ENCODE measurements at regions not wholly inside any gene's neighbourhood (a gene's known extent, or its start where the extent isn't known, plus 50 kb on each side); places are given as distances from the start of the nearest gene placed in this dataset.
"Not testable (repeated sequence)": the region's sequence is repeated elsewhere in the genome, so short reads cannot be mapped to it uniquely, and the experiment has no call there.

DNA sequence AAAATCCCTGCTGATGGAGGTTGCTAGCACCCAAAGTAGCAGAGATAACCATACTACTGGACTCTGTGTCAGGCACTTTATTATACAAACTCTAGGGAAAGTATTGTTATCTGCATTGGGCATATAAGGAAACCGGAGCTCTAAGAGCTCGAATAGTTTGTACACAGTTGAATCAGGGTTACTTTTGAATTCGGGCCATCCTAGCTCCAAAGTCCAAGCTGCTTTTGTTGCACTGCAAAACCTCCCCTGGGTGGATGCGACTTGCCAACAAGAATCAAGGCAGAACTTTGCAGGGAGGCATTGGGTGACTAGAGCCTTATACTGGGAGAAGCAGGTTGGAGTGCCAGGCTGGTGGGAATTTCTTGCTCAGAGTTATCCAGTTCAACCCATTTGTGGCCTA, 435.1 kb downstream of the SPATA31D1 start:
- Histone ChIP-seq H3K4me1 (ENCODE audit: control insufficient read depth, insufficient read depth, low read length) (no peaks in the 10 kb centered on the region), H3K4me3 (ENCODE audit: low read length) (no peak overlapping the region), H3K27me3 (ENCODE audit: control insufficient read depth, insufficient read depth) (no peaks in the 10 kb centered on the region), H3K27ac (ENCODE audit: low read length) (no peak overlapping the region), H3K9me3 (ENCODE audit: control insufficient read depth, low read length) (no peaks in the 10 kb centered on the region)
- WGBS: 69% methylated on average over 4 of the region's 4 CpGs
- intact Hi-C loops (cut with DNase I): no loop called here
- DNase-seq (no peak), ATAC-seq (no peak)

DNA sequence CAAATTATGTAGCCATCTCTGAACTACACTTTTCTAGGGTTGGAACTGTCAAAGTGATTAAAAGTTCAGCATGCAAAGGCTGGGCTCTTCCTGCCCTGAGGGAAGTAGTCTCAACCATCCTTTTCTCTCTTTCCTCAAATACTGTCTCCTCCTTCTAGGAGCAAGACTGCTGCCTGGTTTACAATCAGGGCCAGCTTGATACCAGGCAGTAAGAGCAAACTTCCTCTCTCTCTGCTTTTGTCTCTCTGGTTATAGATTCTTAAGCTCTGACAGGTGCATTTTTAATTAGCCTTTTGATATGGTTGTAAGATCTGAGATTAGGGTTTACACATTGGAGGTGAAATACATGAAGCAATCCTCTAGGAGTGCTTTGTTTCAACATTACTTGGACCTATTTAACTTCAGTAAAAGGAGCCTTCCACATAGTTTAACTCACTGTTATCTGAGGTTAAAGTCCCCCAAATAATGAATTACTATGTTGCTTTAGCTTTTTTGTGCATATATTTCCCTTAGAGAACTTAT, 436.1 kb downstream of the SPATA31D1 start:
- no peaks in the 10 kb centered on the region for H3K4me1 ChIP-seq (ENCODE audit: control insufficient read depth, insufficient read depth, low read length)
- H3K27ac ChIP-seq (ENCODE audit: low read length): no peak overlapping the region
- intact Hi-C loops (cut with DNase I): no loop called here
- H3K4me3 ChIP-seq (ENCODE audit: low read length): no peak overlapping the region
- no peak for ATAC-seq
- DNase-seq: no peak
- H3K9me3 ChIP-seq (ENCODE audit: control insufficient read depth, low read length): no peaks in the 10 kb centered on the region
- H3K27me3 ChIP-seq (ENCODE audit: control insufficient read depth, insufficient read depth): no peaks in the 10 kb centered on the region

DNA sequence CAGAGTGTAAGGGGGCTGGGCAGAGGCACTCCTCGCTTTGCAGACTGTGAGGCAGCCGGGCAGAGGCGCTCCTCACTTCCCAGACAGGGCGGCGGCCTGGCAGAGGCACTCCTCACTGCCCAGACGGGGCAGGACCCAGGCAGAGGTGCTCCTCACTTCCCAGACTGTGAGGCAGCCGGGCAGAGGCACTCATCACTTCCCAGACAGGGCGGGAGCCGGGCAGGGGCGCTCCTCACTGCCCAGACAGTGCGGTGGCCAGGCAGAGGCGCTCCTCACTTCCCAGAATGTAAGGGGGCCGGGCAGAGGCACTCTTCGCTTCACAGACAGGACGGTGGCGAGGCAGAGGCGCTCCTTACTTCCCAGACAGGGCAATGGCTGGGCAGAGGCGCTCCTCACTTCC, 442.5 kb downstream of the SPATA31D1 start:
- ATAC-seq (no peak), DNase-seq (no peak)
- no peak overlapping the region for H3K27ac ChIP-seq (ENCODE audit: low read length)
- H3K4me3 ChIP-seq (ENCODE audit: low read length): no peak overlapping the region
- intact Hi-C loops (cut with DNase I): no loop called here
- 91% methylated on average over 18 of the region's 18 CpGs for WGBS
- H3K4me1 ChIP-seq (ENCODE audit: control insufficient read depth, insufficient read depth, low read length): no peaks in the 10 kb centered on the region
- H3K27me3 ChIP-seq (ENCODE audit: control insufficient read depth, insufficient read depth): no peaks in the 10 kb centered on the region
- no peaks in the 10 kb centered on the region for H3K9me3 ChIP-seq (ENCODE audit: control insufficient read depth, low read length)

DNA sequence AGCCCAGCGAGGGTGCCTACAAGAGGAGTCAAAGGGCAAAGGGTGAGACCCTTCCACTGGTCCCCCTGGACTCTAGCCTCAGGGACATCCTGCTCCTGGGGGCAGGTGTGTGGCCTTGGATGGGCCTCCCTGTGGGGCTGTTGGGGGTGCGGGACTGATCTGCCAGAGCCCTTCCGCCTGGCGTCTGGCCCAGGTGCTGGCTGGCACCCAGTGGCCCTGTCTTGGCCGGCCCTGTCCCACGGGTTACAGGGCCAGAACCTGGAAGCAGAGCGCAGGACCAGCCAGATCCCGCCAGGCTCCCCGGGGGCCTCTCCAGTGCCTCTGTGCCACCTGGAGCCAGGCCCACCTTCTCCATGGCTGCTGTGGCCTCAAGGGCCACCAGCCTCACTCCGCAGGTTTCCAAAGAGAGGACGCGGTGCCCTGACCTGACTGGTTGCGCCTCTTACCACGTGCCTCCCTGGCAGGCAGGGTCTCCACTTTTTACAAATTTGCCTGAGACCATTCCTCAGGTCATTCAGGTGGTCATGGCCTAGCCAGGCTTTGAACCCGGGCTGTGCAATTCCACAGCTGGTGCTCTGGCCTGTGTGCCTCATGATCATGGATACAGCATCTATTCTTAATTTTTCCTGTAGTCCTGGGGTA, 444.8 kb downstream of the SPATA31D1 start:
- H3K4me1 ChIP-seq (ENCODE audit: control insufficient read depth, insufficient read depth, low read length); H3K27me3 ChIP-seq (ENCODE audit: control insufficient read depth, insufficient read depth); H3K27ac ChIP-seq (ENCODE audit: low read length); H3K9me3 ChIP-seq (ENCODE audit: control insufficient read depth, low read length); intact Hi-C loops (cut with DNase I); ATAC-seq; H3K4me3 ChIP-seq (ENCODE audit: low read length): not testable (repeated sequence)
- WGBS: 91% methylated on average over 15 of the region's 15 CpGs
- peak in 2 of 3 donors; percentile 32 to 46 for DNase-seq

DNA sequence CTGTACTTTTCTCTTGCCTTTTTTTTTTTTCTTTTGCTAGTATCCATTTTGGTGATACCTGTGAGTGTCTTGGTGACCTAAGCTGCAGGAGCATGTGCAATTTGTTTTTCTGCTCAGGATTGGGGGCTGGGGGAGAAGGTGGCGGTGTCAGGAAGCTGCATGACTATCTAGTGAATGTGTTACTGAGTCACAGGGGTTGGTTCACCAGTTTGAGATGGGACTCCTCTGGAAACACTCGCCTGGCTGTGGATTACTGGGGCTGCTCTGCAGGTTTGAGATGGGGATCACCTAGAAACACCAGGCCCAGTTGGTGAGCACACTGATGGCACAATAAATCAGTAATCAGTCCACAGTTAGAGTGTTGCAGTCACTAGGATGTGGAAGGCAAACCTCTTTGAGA, 447.9 kb downstream of the SPATA31D1 start:
- H3K27me3 ChIP-seq (ENCODE audit: control insufficient read depth, insufficient read depth): no peaks in the 10 kb centered on the region
- H3K9me3 ChIP-seq (ENCODE audit: control insufficient read depth, low read length): no peaks in the 10 kb centered on the region
- H3K27ac ChIP-seq (ENCODE audit: low read length): no peak overlapping the region
- no peak overlapping the region for H3K4me3 ChIP-seq (ENCODE audit: low read length)
- H3K4me1 ChIP-seq (ENCODE audit: control insufficient read depth, insufficient read depth, low read length): no peaks in the 10 kb centered on the region
- ATAC-seq (no peak), DNase-seq (no peak)
- 93% methylated on average over 2 of the region's 2 CpGs for WGBS
- intact Hi-C loops (cut with DNase I): no loop called here

DNA sequence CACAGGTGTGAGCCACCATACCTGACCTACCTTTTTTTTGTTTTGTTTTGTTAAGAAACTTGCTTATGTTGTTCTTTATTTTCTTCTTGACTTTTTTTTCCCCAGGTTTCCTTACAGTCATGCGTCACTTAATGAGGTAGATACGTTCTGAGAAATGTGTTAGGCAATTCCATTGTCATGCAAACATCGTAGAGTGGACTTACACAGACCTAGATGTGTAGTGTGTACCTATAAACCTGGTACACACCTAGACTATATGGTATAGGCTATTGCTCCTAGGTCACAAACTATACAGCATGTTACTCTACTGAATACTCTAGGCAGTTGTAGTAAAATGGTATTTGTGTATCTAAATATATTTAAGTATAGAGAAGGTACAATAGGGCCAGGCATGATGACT, 448.6 kb downstream of the SPATA31D1 start:
- H3K27ac ChIP-seq (ENCODE audit: low read length); H3K4me3 ChIP-seq (ENCODE audit: low read length); H3K9me3 ChIP-seq (ENCODE audit: control insufficient read depth, low read length); H3K27me3 ChIP-seq (ENCODE audit: control insufficient read depth, insufficient read depth); ATAC-seq; DNase-seq; intact Hi-C loops (cut with DNase I); H3K4me1 ChIP-seq (ENCODE audit: control insufficient read depth, insufficient read depth, low read length): not testable (repeated sequence)
- 91% methylated on average over 3 of the region's 3 CpGs for WGBS

DNA sequence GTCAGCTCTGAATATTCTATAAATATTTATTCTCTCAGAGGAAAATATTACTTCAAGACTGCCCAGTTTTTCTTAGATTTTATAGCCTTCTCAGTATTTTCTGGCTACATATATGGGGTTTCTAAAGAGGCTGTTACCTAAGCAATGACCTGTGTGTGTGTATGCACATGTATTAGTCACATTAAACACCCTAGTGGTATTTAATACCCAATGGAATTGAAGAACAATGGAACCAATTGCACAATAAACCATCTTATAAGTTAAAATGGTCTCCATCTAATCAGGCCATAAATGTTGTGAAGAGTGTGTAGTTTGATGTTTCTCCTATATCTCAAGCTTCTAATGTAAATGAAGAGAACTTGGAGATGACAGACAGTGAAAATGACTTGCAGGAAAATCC, 450.0 kb downstream of the SPATA31D1 start:
- Histone ChIP-seq H3K9me3 (ENCODE audit: control insufficient read depth, low read length) (no peaks in the 10 kb centered on the region), H3K4me3 (ENCODE audit: low read length) (no peak overlapping the region), H3K27ac (ENCODE audit: low read length) (no peak overlapping the region), H3K27me3 (ENCODE audit: control insufficient read depth, insufficient read depth) (no peaks in the 10 kb centered on the region), H3K4me1 (ENCODE audit: control insufficient read depth, insufficient read depth, low read length) (no peaks in the 10 kb centered on the region)
- DNase-seq (no peak), ATAC-seq (no peak)
- intact Hi-C loops (cut with DNase I): no loop called here

DNA sequence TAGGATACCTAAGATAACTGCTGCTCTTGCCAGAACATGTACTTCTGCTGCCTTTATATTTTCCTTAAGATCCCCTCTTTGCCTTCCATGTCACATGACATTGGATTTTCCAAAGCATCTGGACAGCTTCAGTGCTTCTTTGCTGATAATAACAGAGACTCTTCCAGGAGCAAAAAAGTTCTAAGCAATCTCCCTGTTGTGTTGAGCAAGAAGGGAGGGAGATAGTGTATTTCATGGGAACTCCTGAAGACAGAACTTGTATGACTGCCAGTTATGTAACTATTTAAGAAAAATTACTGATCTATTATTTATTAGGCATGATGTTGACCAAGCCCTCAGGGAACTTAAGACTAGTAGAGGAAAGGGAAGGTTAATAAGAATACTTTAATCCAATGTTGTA, 454.7 kb downstream of the SPATA31D1 start:
- H3K27me3 ChIP-seq (ENCODE audit: control insufficient read depth, insufficient read depth): no peaks in the 10 kb centered on the region
- intact Hi-C loops (cut with DNase I): no loop called here
- ATAC-seq (no peak), DNase-seq (no peak)
- H3K9me3 ChIP-seq (ENCODE audit: control insufficient read depth, low read length): no peaks in the 10 kb centered on the region
- no peak overlapping the region for H3K4me3 ChIP-seq (ENCODE audit: low read length)
- H3K4me1 ChIP-seq (ENCODE audit: control insufficient read depth, insufficient read depth, low read length): no peaks in the 10 kb centered on the region
- H3K27ac ChIP-seq (ENCODE audit: low read length): no peak overlapping the region

DNA sequence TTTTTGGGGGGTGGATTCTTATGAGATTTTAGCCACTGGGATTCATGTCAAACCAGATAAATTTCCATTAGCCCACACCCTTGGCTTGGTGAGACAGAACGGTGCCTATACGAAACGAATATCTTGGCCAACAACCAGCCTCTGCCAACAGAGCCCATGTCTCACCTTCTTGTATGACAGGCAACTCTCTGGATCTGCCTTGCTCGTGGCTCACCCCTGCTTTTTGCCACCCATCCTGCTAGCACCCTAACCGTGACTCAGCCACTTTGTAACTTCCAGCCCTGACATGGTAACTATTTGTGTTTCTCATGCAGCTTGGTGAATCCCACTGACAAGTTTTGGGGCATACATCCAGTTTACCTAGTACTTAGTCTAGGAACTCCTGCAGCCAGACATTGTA, 457.0 kb downstream of the SPATA31D1 start:
- H3K4me1 ChIP-seq (ENCODE audit: control insufficient read depth, insufficient read depth, low read length): no peaks in the 10 kb centered on the region
- WGBS: 86% methylated on average over 5 of the region's 5 CpGs
- intact Hi-C loops (cut with DNase I): no loop called here
- H3K4me3 ChIP-seq (ENCODE audit: low read length): no peak overlapping the region
- no peak overlapping the region for H3K27ac ChIP-seq (ENCODE audit: low read length)
- ATAC-seq: no peak
- H3K27me3 ChIP-seq (ENCODE audit: control insufficient read depth, insufficient read depth): no peaks in the 10 kb centered on the region
- no peaks in the 10 kb centered on the region for H3K9me3 ChIP-seq (ENCODE audit: control insufficient read depth, low read length)
- no peak for DNase-seq

DNA sequence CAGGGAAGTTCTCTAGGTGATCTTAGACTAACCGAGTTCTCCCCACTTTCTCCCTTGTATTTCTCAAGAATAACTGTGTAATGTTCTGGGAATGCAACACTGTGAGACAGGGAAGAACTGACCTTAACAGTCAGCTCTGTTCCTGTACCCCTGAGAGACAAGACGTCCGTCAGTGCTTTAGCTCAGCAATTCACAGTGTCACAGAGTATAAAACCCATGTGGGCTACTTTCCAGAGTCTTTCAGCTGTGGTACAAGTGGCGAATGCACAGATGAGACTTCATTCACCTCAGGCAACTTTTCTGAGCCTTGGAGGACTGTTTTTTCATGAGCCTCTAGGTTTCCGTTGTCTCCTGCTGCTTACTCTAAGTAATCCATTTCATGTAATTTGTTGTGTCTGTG, 458.8 kb downstream of the SPATA31D1 start:
- H3K4me3 ChIP-seq (ENCODE audit: low read length): no peak overlapping the region
- intact Hi-C loops (cut with DNase I): no loop called here
- H3K27me3 ChIP-seq (ENCODE audit: control insufficient read depth, insufficient read depth): no peaks in the 10 kb centered on the region
- H3K4me1 ChIP-seq (ENCODE audit: control insufficient read depth, insufficient read depth, low read length): no peaks in the 10 kb centered on the region
- no peaks in the 10 kb centered on the region for H3K9me3 ChIP-seq (ENCODE audit: control insufficient read depth, low read length)
- no peak overlapping the region for H3K27ac ChIP-seq (ENCODE audit: low read length)
- DNase-seq (no peak), ATAC-seq (no peak)
- 91% methylated on average over 5 of the region's 5 CpGs for WGBS

DNA sequence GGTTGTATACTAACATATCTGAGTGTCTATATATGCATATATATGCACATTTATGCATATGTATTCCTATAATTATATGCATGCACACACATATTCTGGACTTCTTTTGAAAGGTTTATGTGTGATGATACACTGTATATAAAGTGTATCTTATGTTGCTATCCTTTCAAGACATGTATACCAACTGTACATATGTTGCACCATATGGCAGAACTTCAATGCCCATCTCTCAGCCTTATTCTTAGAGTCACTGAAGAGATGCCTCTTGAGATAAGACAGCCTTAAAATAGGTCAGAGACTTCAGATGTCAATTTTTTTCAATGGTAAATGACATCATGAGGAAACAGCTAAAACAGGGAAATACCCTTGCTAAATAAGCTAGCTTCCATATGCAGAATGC, 461.4 kb downstream of the SPATA31D1 start:
- no peaks in the 10 kb centered on the region for H3K4me1 ChIP-seq (ENCODE audit: control insufficient read depth, insufficient read depth, low read length)
- DNase-seq (no peak), ATAC-seq (no peak)
- no peak overlapping the region for H3K4me3 ChIP-seq (ENCODE audit: low read length)
- no peak overlapping the region for H3K27ac ChIP-seq (ENCODE audit: low read length)
- no peaks in the 10 kb centered on the region for H3K9me3 ChIP-seq (ENCODE audit: control insufficient read depth, low read length)
- intact Hi-C loops (cut with DNase I): no loop called here
- no peaks in the 10 kb centered on the region for H3K27me3 ChIP-seq (ENCODE audit: control insufficient read depth, insufficient read depth)

DNA sequence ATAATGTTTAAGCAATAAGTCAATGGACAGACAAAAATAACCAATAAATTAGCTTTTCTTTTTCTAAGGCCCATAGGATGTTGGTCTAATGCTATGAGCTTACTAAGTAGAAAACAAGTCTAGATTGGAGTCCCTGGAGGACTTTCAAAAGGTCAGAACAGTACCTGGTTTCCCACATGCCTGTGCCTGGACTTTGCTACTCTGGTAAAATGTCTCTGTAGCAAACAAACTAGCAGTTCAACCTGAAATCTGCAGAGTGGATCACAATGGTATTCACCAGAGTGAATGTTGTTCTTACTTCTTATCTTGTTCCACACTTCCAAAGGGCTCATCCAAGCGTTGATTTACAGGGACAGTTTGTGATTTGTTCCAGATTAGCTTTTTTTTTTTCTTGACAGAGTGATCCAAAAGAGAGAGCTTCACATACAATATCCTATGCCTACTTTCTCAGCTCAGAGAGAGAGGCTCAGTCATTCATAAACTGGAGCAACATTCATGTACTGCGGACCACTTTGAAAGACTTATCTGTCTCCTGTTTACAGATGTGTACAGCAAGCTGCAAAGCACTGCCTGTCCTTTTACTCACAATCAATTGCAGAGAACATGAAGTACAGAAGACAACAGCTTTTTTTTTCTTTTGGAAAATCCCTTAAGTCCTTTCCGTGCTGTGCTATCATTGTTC, 466.1 kb downstream of the SPATA31D1 start:
- no peaks in the 10 kb centered on the region for H3K27me3 ChIP-seq (ENCODE audit: control insufficient read depth, insufficient read depth)
- no peaks in the 10 kb centered on the region for H3K9me3 ChIP-seq (ENCODE audit: control insufficient read depth, low read length)
- no peaks in the 10 kb centered on the region for H3K4me1 ChIP-seq (ENCODE audit: control insufficient read depth, insufficient read depth, low read length)
- no peak for DNase-seq
- ATAC-seq: no peak
- H3K27ac ChIP-seq (ENCODE audit: low read length): no peak overlapping the region
- WGBS: 54% methylated on average over 3 of the region's 3 CpGs
- H3K4me3 ChIP-seq (ENCODE audit: low read length): no peak overlapping the region
- intact Hi-C loops (cut with DNase I): no loop called here

Data from right cardiac atrium (tissue), 5 donors.